PFSK-1 (cell line): ENCODE measurements at regions not wholly inside any gene's neighbourhood (a gene's known extent, or its start where the extent isn't known, plus 50 kb on each side); places are given as distances from the start of the nearest gene placed in this dataset.
A peak's percentile ranks its signal among the peaks of the same experiment; 100 is the strongest.

Source experiments
- FOXP2 ChIP-seq: optimal IDR thresholded peaks from 2 replicates; pipeline ENCODE3; 2011; ENCODE audit warnings: borderline replicate concordance, control low read depth, inconsistent platforms; ENCODE audit not compliant: insufficient read depth; ENCODE audit errors: extremely low read length, extremely low read depth
- POLR2AphosphoS5 ChIP-seq: IDR thresholded peaks from 2 replicates; pipeline ENCODE4 v1.6.1; 2012; ENCODE audit warnings: low read depth, mild to moderate bottlenecking, control low read depth, low read length, moderate library complexity
- SIN3A ChIP-seq: IDR thresholded peaks from 2 replicates; pipeline ENCODE4 v1.6.1; 2012; ENCODE audit warnings: mild to moderate bottlenecking, low read length, moderate library complexity, borderline replicate concordance; ENCODE audit not compliant: insufficient read depth
- TAF1 ChIP-seq: IDR thresholded peaks from 2 replicates; pipeline ENCODE4 v1.6.1; 2012; ENCODE audit warnings: low read length, control low read depth, borderline replicate concordance; ENCODE audit not compliant: insufficient read depth
- TF ChIP-seq, protein P1 (sequence below), 2 experiments: IDR thresholded peaks; 2 replicates each; pipeline versions ENCODE4 v1.6.1 to v1.8.0; 2011 to 2012; ENCODE audit warnings: low read depth in 2 of 2, low read length in 2 of 2, control low read depth in 1 of 2, inconsistent platforms in 1 of 2, mild to moderate bottlenecking in 1 of 2, moderate library complexity in 1 of 2; ENCODE audit not compliant: insufficient read depth in 1 of 2

DNA sequence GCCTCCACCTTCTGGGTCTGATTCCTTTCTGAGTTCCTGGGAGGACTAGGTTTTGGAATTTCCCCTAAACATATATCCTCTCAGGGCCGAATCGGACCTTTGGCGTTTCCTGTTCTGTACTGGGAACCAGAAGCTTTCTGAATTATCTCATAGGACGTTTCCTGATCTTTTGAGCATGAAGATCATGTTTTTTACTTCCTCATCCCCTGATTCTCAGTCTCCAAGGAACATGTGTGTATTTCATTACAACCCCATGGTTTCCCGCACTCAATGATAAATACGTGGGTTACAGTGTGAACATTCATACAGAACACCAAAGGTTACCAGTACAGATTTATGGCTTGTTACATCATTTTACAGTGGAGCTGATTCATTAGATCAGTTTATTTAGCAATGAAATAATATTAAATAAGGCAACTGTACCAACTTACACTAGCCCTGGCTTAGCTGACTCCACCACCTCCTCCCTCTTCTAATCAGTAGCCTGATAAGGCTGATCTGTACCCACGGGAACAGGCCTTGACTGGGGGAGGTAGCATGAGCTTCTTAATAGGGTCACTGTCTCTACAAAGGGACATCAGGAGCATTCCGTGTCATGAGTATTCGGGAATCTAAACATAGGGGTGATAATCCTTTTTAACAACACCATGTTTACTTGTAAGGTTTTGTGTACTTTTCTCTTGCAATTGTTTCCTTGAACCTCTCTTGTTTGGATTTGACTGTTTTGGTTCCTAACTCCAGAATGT lies 57.8 kb upstream of the ERRFI1 start:
- TF ChIP-seq FOXP2 (no peak), SIN3A (no peak), TAF1 (no peak), POLR2AphosphoS5 (no peak)
- TF ChIP-seq, protein P1, sequence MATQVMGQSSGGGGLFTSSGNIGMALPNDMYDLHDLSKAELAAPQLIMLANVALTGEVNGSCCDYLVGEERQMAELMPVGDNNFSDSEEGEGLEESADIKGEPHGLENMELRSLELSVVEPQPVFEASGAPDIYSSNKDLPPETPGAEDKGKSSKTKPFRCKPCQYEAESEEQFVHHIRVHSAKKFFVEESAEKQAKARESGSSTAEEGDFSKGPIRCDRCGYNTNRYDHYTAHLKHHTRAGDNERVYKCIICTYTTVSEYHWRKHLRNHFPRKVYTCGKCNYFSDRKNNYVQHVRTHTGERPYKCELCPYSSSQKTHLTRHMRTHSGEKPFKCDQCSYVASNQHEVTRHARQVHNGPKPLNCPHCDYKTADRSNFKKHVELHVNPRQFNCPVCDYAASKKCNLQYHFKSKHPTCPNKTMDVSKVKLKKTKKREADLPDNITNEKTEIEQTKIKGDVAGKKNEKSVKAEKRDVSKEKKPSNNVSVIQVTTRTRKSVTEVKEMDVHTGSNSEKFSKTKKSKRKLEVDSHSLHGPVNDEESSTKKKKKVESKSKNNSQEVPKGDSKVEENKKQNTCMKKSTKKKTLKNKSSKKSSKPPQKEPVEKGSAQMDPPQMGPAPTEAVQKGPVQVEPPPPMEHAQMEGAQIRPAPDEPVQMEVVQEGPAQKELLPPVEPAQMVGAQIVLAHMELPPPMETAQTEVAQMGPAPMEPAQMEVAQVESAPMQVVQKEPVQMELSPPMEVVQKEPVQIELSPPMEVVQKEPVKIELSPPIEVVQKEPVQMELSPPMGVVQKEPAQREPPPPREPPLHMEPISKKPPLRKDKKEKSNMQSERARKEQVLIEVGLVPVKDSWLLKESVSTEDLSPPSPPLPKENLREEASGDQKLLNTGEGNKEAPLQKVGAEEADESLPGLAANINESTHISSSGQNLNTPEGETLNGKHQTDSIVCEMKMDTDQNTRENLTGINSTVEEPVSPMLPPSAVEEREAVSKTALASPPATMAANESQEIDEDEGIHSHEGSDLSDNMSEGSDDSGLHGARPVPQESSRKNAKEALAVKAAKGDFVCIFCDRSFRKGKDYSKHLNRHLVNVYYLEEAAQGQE (IDR thresholded peaks at IDR 0.05; ENCODE audit: insufficient read depth in 1 of 2, low read depth in 2 of 2, low read length in 2 of 2) = no peak

DNA sequence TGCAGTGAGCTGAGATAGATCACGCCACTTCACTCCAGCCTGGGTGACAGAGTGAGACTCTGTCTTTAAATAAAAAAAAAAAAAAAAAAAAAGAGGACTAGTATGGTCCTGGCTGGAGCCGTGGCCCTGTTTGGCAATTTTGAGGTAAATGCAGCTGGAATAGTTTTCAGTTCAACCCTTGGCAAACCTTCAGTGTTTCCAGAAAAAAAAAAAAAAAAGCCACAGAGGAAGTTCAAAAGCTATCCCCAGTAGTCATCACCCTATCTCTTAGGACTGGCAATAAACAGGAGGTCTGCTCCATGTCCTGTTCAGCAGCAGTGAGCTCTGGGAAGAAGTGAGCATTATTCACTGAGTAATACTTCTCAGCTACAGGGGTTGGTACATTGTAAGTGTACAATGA lies 56.8 kb upstream of the ERRFI1 start:
- TF ChIP-seq TAF1 (no peak), FOXP2 (no peak), SIN3A (no peak), POLR2AphosphoS5 (no peak)
- TF ChIP-seq, protein P1 (IDR thresholded peaks at IDR 0.05; ENCODE audit: insufficient read depth in 1 of 2, low read depth in 2 of 2, low read length in 2 of 2) = no peak

GRCh38 chr1:8078176-8078671 lies 52.1 kb upstream of the ERRFI1 start:
- TF ChIP-seq, protein P1 (IDR thresholded peaks at IDR 0.05; ENCODE audit: insufficient read depth in 1 of 2, low read depth in 2 of 2, low read length in 2 of 2) = no peak
- TF ChIP-seq SIN3A (no peak), POLR2AphosphoS5 (no peak), TAF1 (no peak), FOXP2 (no peak)

DNA sequence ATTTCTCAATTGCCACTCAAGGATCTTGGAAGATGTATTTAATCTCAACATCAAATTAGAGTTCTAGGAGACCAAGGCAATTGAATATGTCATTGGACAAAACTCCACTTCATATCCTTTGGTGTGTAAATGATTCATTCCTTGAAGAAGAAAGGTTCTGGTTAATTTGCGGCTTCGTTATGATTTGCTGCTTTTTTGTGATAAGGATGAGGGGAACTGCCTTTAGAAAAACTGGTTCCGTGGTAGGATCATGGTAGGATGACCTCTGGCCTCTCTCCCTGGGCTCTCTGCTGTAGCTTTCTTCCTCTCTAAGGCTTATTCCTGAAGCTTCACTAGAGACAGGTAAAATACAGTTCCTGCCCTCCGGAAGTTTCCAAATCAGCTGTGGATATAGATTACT lies 51.5 kb upstream of the ERRFI1 start:
- TF ChIP-seq SIN3A (no peak), TAF1 (no peak), POLR2AphosphoS5 (no peak), FOXP2 (no peak)
- TF ChIP-seq, protein P1 (IDR thresholded peaks at IDR 0.05; ENCODE audit: insufficient read depth in 1 of 2, low read depth in 2 of 2, low read length in 2 of 2) = no peak

GRCh38 chr1:8077120-8077573 lies 51.0 kb upstream of the ERRFI1 start:
- no peak for TF ChIP-seq TAF1
- peak; percentile 90; the same call in 1 of the 2 replicates for TF ChIP-seq SIN3A
